Testis (tissue), 2 donors: ENCODE measurements at regions not wholly inside any gene's neighbourhood (a gene's known extent, or its start where the extent isn't known, plus 50 kb on each side); places are given as distances from the start of the nearest gene placed in this dataset.

Experiments
- POLR2A ChIP-seq: fragments of 450-650 bp; IDR thresholded peaks from one replicate; pipeline ENCODE4 v1.6.1; 2017; ENCODE audit warnings: antibody characterized with exemption, mild to moderate bottlenecking, moderate library complexity
- TF ChIP-seq, protein P1 (sequence below), 3 experiments: fragments of 450-650 bp in 2 of 3; fragments of 200-600 bp in 1 of 3; sonication (generic) in 1 of 3; IDR thresholded peaks; one replicate each; pipeline ENCODE4 v1.5.1; 2016 to 2019; ENCODE audit warnings: antibody characterized with exemption in 3 of 3, mild to moderate bottlenecking in 2 of 3, moderate library complexity in 1 of 3

DNA sequence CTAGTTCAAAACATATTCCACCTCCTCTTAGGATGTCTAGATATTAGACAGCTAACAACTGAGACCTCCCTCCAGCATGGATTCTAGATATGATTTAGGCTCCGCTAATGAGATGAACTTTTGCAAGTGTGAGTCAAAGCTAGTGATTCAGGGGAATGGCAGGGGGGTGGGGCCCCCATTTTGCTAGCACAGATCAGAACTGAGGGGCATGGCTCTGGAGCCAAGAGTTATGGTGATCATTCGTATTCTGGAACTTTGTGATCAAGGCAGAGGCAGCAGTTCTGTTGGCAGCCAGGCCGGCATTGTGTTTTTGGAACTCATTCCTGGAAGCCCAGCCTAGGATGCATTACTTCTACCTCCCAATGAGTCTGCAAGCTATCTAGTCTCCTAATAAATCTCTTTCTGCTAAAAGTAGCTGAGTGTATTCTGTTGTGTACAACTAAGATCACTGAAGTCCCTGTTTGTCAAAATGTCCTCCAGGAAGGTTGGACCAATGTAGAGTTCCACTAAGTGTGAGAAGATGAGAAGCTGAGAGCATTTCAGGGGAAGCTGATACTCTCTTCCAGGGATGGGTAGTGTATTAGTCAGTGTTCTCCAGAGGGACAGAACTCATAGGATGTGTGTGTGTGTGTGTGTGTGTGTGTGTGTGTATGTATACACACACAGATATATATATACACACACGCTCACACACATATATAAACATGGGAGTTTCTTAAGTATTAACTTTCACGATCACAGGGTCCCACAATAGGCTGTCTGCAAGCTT, 312.7 kb downstream of the TLE3 start:
- TF ChIP-seq, protein P1, sequence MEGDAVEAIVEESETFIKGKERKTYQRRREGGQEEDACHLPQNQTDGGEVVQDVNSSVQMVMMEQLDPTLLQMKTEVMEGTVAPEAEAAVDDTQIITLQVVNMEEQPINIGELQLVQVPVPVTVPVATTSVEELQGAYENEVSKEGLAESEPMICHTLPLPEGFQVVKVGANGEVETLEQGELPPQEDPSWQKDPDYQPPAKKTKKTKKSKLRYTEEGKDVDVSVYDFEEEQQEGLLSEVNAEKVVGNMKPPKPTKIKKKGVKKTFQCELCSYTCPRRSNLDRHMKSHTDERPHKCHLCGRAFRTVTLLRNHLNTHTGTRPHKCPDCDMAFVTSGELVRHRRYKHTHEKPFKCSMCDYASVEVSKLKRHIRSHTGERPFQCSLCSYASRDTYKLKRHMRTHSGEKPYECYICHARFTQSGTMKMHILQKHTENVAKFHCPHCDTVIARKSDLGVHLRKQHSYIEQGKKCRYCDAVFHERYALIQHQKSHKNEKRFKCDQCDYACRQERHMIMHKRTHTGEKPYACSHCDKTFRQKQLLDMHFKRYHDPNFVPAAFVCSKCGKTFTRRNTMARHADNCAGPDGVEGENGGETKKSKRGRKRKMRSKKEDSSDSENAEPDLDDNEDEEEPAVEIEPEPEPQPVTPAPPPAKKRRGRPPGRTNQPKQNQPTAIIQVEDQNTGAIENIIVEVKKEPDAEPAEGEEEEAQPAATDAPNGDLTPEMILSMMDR (IDR thresholded peaks at IDR 0.05) = no peak
- no peak for TF ChIP-seq POLR2A
